IMR-90 (cell line): ENCODE measurements at regions not wholly inside any gene's neighbourhood (a gene's known extent, or its start where the extent isn't known, plus 50 kb on each side); places are given as distances from the start of the nearest gene placed in this dataset.

ENCODE experiments used
- ATAC-seq: fragments of 200-7000 bp; cut with Tn5 transposase; 2 replicates; pipeline ENCODE4 v1.9.1; 2020; ENCODE audit warnings: low read depth, mild to moderate bottlenecking, moderate library complexity
- BruUV-seq: library from RNA; stranded (reverse); fragments of 400-500 nt; replicated peaks from 2 replicates; lab custom pipeline; 2021; lab: Mats Ljungman, UMichigan
- CTCF ChIA-PET: fragments of 300-600 bp; formaldehyde crosslinking; extraction: SDS; loops from one replicate; lab custom pipeline; 2021; ENCODE audit warnings: antibody characterized with exemption; lab: Yijun Ruan, JAX
- POLR2A ChIA-PET: fragments of 300-600 bp; sonication (Branson Sonifier 250); formaldehyde crosslinking; loops from one replicate; lab custom pipeline; 2022; ENCODE audit warnings: antibody characterized with exemption; ENCODE audit not compliant: unreplicated experiment; lab: Charles Lee
- DNase-seq: peaks from one replicate; pipeline ENCODE4 v3.0.0; 2013
- H2AFZ ChIP-seq: replicated peaks from 2 replicates; pipeline ENCODE3; 2013; ENCODE audit warnings: low read length, mild to moderate bottlenecking; ENCODE audit not compliant: poor library complexity
- H2AK5ac ChIP-seq: 2 replicates; pipeline ENCODE4 v1.6.1; 2013; ENCODE audit warnings: low read depth, low read length, inconsistent platforms
- H2AK9ac ChIP-seq: replicated peaks from 2 replicates; pipeline ENCODE3; 2013; ENCODE audit warnings: mild to moderate bottlenecking, low read depth, low read length, moderate library complexity; ENCODE audit not compliant: poor library complexity
- H2BK120ac ChIP-seq: 2 replicates; pipeline ENCODE4 v1.6.1; 2013; ENCODE audit warnings: low read depth, low read length, inconsistent platforms
- H2BK15ac ChIP-seq: 3 replicates; pipeline ENCODE4 v1.6.1; 2013; ENCODE audit warnings: low read depth, low read length, inconsistent platforms
- H2BK20ac ChIP-seq: 2 replicates; pipeline ENCODE4 v1.6.1; 2013; ENCODE audit warnings: low read depth, mild to moderate bottlenecking, inconsistent platforms, low read length, moderate library complexity
- H2BK5ac ChIP-seq: 2 replicates; pipeline ENCODE4 v1.6.1; 2013; ENCODE audit warnings: mild to moderate bottlenecking, low read depth, low read length, inconsistent platforms; ENCODE audit not compliant: poor library complexity, severe bottlenecking
- H3K14ac ChIP-seq: replicated peaks from 2 replicates; pipeline ENCODE4 v1.6.1; 2013; ENCODE audit warnings: low read depth, low read length, inconsistent platforms
- H3K18ac ChIP-seq: 2 replicates; pipeline ENCODE4 v1.6.1; 2013; ENCODE audit warnings: low read depth, low read length, control low read depth
- H3K23ac ChIP-seq: 2 replicates; pipeline ENCODE4 v1.6.1; 2013; ENCODE audit warnings: low read depth, low read length, inconsistent platforms
- H3K27ac ChIP-seq: 2 replicates; pipeline ENCODE4 v1.5.1; 2013; ENCODE audit warnings: mild to moderate bottlenecking, control low read depth, low read length; ENCODE audit not compliant: insufficient read depth
- H3K27me3 ChIP-seq: 2 replicates; pipeline ENCODE4 v1.6.1; 2013; ENCODE audit warnings: low read length; ENCODE audit not compliant: control insufficient read depth, insufficient read depth
- H3K36me3 ChIP-seq: 2 replicates; pipeline ENCODE4 v1.6.1; 2013; ENCODE audit warnings: low read length, mixed read lengths; ENCODE audit not compliant: control insufficient read depth, insufficient read depth
- H3K4ac ChIP-seq: 2 replicates; pipeline ENCODE4 v1.6.1; 2013; ENCODE audit warnings: low read depth, low read length, inconsistent platforms
- H3K4me1 ChIP-seq: 2 replicates; pipeline ENCODE4 v1.6.1; 2013; ENCODE audit warnings: low read length, mixed read lengths; ENCODE audit not compliant: control insufficient read depth, insufficient read depth
- H3K4me2 ChIP-seq: 2 replicates; pipeline ENCODE4 v1.6.1; 2013; ENCODE audit warnings: low read depth, mild to moderate bottlenecking, control low read depth, low read length, moderate library complexity
- H3K4me3 ChIP-seq: 2 replicates; pipeline ENCODE4 v1.5.1; 2013; ENCODE audit warnings: low read depth, mild to moderate bottlenecking, control low read depth, low read length, moderate library complexity; ENCODE audit not compliant: insufficient read depth
- H3K56ac ChIP-seq: 2 replicates; pipeline ENCODE4 v1.6.1; 2013; ENCODE audit warnings: low read length, inconsistent platforms; ENCODE audit not compliant: insufficient read depth; ENCODE audit errors: extremely low read depth
- H3K79me1 ChIP-seq, 2 experiments: 2 replicates each; pipeline ENCODE4 v1.6.1; 2013; ENCODE audit warnings: low read length in 2 of 2, inconsistent platforms in 1 of 2, low read depth in 1 of 2
- H3K9ac ChIP-seq: 2 replicates; pipeline ENCODE4 v1.6.1; 2013; ENCODE audit warnings: low read depth, low read length, control low read depth
- H3K9me1 ChIP-seq: 2 replicates; pipeline ENCODE4 v1.6.1; 2013; ENCODE audit warnings: low read length, inconsistent platforms; ENCODE audit not compliant: insufficient read depth
- H3K9me3 ChIP-seq: 2 replicates; pipeline ENCODE4 v1.6.1; 2013; ENCODE audit warnings: low read length; ENCODE audit not compliant: control insufficient read depth, insufficient read depth
- H4K20me1 ChIP-seq: 2 replicates; pipeline ENCODE4 v1.6.1; 2013; ENCODE audit warnings: low read length, inconsistent platforms; ENCODE audit not compliant: insufficient read depth
- H4K5ac ChIP-seq: 2 replicates; pipeline ENCODE4 v1.6.1; 2013; ENCODE audit warnings: mild to moderate bottlenecking, low read depth, low read length, control low read depth
- H4K8ac ChIP-seq, 2 experiments: 2 replicates each; pipeline ENCODE4 v1.6.1; 2013; ENCODE audit warnings: low read depth in 2 of 2, low read length in 2 of 2, control low read depth in 1 of 2, inconsistent platforms in 1 of 2
- H4K91ac ChIP-seq: 2 replicates; pipeline ENCODE4 v1.6.1; 2013; ENCODE audit warnings: low read depth, low read length, inconsistent platforms; ENCODE audit not compliant: insufficient read depth
- ELK1 ChIP-seq: fragments of 150-350 bp; IDR thresholded peaks from 2 replicates; pipeline ENCODE4 v1.6.1; 2016; ENCODE audit warnings: low read depth, mild to moderate bottlenecking, low read length, moderate library complexity, borderline replicate concordance
- MAFK ChIP-seq: IDR thresholded peaks from 2 replicates; pipeline ENCODE4 v1.6.1; 2012; ENCODE audit warnings: low read depth, low read length, improper control_type of control experiment
- RFX5 ChIP-seq: IDR thresholded peaks from 2 replicates; pipeline ENCODE4 v1.8.0; 2012; ENCODE audit warnings: low read depth, mild to moderate bottlenecking, low read length, moderate library complexity
- WGBS, 2 experiments: methylation state at CpG; one replicate each; pipeline versions ENCODE4 v1.1.5 to v1.1.7; 2013; ENCODE audit warnings: missing lambda C conversion rate in 2 of 2; ENCODE audit not compliant: insufficient read length in 1 of 2; ENCODE audit errors: extremely low coverage in 2 of 2; 5-methylcytosine and 5-hydroxymethylcytosine counted together
- dilution Hi-C: fragments of 300-500 bp; cut with HindIII; formaldehyde crosslinking; loops from one replicate; pipeline ENCODE4 v1.14.3; 2018; ENCODE audit warnings: low sequenced_read_pairs; ENCODE audit not compliant: unreplicated experiment
- in situ Hi-C: fragments of 300-500 bp; cut with MboI; formaldehyde crosslinking; loops from 3 replicates; pipeline ENCODE4 v1.14.3; 2019; ENCODE audit warnings: low sequenced_read_pairs, inconsistent platforms, mixed read lengths
- intact Hi-C: fragments of 100-400 bp; cut with micrococcal nuclease; formaldehyde crosslinking; loops from 2 replicates; pipeline ENCODE4 v1.10.0; 2022

GRCh38 chr3:83235180-83235814 is 1473.9 kb upstream of the GBE1 start:
- Histone ChIP-seq H2BK15ac (no peak overlapping the region), H4K5ac (no peak overlapping the region), H2AK9ac (no peak overlapping the region), H2BK120ac (no peak overlapping the region), H3K18ac (no peak overlapping the region), H2BK5ac (no peak overlapping the region), H4K8ac (no peak overlapping the region), H2AK5ac (no peak overlapping the region), H3K4me3 (no peak overlapping the region), H3K9me1 (no peaks in the 10 kb centered on the region), H3K56ac (no peak overlapping the region), H3K9me3 (0 out of 2 replicates have a peak, but pooled peaks cover 2% of the 10 kb centered on the region), H2BK20ac (no peak overlapping the region), H3K36me3 (no peaks in the 10 kb centered on the region), H3K9ac (no peak overlapping the region), H3K4ac (no peak overlapping the region), H4K20me1 (no peaks in the 10 kb centered on the region), H4K91ac (no peak overlapping the region), H3K23ac (no peak overlapping the region), H2AFZ (no peak overlapping the region), H3K4me2 (no peak overlapping the region), H3K27ac (no peak overlapping the region), H3K27me3 (no peaks in the 10 kb centered on the region), H3K14ac (no peak overlapping the region), H3K4me1 (no peaks in the 10 kb centered on the region), H3K79me1 (no peaks in the 10 kb centered on the region)
- no peak for ATAC-seq
- ChIA-PET CTCF (no interaction called here), POLR2A (no interaction called here)
- no TSS peak for BruUV-seq
- dilution Hi-C loops, result no loop called here
- no CpG with 5 or more reads among the region's 4 CpGs for WGBS, 2 experiments
- in situ Hi-C loops, result loop anchor here (25.0 kb wide), 1 partner anchor 98 kb away; no protein-coding TSS in a partner anchor
- DNase-seq, result no peak
- intact Hi-C loops, result no loop called here
- TF ChIP-seq RFX5, result no peak
- peak; percentile 87 for TF ChIP-seq MAFK
- no peak for TF ChIP-seq ELK1
